CMK (cell line): ENCODE measurements at regions not wholly inside any gene's neighbourhood (a gene's known extent, or its start where the extent isn't known, plus 50 kb on each side); places are given as distances from the start of the nearest gene placed in this dataset.
"Not testable (repeated sequence)": the region's sequence is repeated elsewhere in the genome, so short reads cannot be mapped to it uniquely, and the experiment has no call there.

Source experiments
- DNase-seq: peaks from one replicate; pipeline ENCODE4 v3.0.0-alpha.2; 2010; ENCODE audit warnings: low read depth

- DNase-seq = no peak
Measured at GRCh38 chr12:83559650-83560049, 872.9 kb downstream of the TMTC2 start.

DNA sequence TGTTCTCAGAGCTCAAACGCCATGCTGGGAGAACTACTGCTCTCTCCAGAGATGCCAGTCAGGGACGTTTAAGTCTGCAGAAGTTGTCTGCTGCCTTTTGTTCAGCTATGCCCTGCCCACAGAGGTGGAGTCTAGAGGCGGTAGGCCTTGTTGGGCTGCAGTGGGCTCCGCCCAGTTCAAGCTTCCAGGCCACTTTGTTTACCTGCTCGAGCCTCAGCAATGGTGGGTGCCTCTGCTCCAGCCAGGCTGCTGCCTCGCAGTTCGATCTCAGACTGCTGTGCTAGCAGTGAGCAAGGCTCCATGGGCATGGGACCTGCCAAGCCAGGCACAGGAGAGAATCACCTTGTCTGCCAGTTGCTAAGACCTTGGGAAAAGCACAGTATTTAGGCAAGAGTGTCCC is 869.3 kb downstream of the TMTC2 start:
- DNase-seq = not testable (repeated sequence)

DNA sequence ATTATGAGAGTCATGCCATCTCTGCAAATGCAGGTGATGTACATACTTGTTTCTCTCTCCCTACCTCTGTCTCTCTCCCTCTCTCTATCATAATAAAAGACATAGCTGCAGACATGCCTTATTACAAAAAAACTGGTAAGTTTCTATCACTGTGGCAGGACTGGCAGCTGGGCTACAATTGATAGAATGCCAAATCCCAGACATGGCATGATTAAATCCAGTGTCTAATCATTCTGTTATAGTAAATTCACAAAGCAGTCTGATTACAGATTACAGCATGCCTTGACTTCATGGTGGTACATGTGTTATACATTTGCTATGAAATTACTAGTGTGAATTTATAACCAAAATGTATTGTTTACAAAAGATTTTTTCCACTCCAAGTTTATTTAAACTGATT is 854.7 kb downstream of the TMTC2 start:
- DNase-seq = no peak

- DNase-seq = no peak
Measured at GRCh38 chr12:83538361-83538965, 851.8 kb downstream of the TMTC2 start.

DNA sequence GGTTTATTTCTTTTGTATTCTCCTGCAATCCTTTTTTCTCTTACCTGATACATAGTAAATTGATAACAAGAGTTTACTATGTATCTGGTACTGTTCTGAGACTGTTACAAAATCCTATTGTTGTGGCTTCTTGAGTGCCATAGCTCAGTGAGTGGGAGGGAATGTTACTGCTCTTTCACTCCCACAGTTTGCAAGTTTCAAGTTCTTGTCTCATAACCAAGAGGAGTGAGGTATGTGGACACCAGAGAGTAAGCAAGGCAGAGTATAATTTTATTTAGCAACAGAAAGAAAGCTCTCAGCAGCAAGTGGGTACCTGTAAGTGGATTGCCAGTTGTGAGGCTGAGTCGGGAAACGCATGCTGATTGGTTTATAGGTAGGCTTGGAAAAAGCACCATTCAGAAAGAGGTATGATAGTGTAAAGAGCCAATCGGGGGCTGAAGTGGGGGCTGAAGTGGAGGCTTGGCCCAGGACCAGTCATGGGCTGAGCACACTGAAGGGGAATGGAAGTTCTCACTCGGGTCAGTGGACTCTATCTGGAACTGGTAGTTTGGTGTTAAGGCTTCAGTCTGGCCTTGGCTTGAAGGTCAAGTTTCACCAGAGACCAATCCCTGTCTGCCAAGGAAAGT is 850.8 kb downstream of the TMTC2 start:
- no peak for DNase-seq

GRCh38 chr12:83536496-83536895 is 849.8 kb downstream of the TMTC2 start:
- DNase-seq = no peak

- DNase-seq = no peak
Measured at GRCh38 chr12:83528571-83528970, 841.9 kb downstream of the TMTC2 start.

- no peak for DNase-seq
Measured at GRCh38 chr12:83527810-83528209, 841.1 kb downstream of the TMTC2 start.

GRCh38 chr12:83515306-83516026 is 828.8 kb downstream of the TMTC2 start:
- no peak for DNase-seq

DNA sequence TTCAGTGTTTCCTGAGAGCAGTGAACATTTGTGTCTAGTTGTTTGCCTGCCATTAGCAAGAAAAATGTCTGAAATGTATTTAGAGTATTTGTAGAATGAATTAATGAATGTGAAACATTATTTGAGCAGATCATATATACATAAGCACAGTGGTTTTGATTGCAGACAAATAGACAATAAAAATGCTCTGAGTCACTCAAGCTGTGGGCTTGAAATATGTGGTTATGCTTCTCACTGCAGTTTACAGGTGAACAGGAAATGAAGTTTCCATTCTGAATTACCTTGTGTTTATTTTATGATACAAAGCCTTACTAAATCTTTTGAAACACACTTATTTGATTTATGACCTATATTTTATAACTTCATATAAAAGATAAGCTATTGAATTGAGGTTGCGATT is 827.7 kb downstream of the TMTC2 start:
- no peak for DNase-seq

- no peak for DNase-seq
Measured at GRCh38 chr12:83506841-83507240, 820.1 kb downstream of the TMTC2 start.

DNA sequence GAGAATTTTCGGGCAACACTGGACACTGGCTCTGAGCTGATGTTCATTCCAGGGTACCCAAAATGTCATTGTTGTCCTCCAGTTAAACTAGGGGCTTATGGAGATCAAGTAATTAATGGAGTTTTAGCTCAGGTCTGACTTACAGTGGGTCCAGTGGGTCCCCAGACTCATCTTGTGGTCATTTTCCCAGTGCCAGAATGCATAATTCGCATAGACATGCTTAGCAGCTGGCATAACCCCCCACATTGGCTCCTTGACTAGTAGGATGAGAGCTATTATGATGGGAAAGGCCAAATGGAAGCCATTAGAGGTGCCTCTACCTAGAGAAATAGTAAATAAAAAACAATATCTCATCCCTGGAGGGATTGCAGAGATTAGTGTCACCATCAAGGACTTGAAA is 818.9 kb downstream of the TMTC2 start:
- DNase-seq = no peak

GRCh38 chr12:83499894-83500293 is 813.2 kb downstream of the TMTC2 start:
- not testable (repeated sequence) for DNase-seq

GRCh38 chr12:83477696-83478095 is 791.0 kb downstream of the TMTC2 start:
- no peak for DNase-seq

GRCh38 chr12:83476695-83477690 is 790.3 kb downstream of the TMTC2 start:
- DNase-seq = no peak

DNA sequence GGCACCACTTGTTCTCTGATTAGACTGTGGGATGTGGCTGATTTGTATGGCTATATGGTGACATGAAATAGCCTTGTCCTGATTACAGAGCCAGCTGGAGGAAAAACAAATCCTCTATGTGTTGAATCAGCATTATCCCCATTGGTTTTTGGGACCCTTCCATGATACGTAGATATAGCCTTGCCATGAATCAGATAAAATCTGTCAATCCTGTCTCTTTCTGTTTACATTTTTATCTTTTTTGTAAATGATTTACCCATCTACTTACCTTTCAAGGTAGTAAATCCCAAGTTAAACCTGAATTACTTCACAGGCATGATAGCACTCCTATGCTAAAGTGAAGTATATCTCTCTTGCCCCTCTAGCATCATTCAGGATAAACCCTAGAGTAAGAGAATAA is 789.3 kb downstream of the TMTC2 start:
- no peak for DNase-seq

- no peak for DNase-seq
Measured at GRCh38 chr12:83474369-83474768, 787.7 kb downstream of the TMTC2 start.

GRCh38 chr12:83473408-83474095 is 786.8 kb downstream of the TMTC2 start:
- DNase-seq = no peak

- DNase-seq = no peak
Measured at GRCh38 chr12:83472772-83473171, 786.1 kb downstream of the TMTC2 start.

- no peak for DNase-seq
Measured at GRCh38 chr12:83472350-83472749, 785.6 kb downstream of the TMTC2 start.

DNA sequence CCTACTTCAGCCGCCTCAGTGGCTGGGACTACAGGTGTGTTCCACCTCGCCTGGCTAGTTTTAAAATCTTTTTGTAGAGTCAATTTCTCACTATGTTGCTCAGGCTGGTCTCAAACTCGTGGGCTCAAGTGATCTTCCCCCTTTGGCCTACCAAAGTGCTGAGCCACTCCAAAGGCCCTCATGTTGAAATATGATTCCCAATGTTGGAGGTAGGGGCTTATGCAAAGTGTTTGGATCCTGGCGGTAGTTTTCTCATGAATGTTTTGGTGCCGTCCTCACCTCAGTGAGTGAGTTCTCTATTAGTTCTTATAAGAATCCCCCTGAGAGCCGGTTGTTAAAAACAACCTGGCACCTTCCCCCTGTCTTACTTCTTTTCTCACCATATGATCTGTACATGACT is 784.6 kb downstream of the TMTC2 start:
- DNase-seq = no peak

GRCh38 chr12:83470749-83471148 is 784.0 kb downstream of the TMTC2 start:
- no peak for DNase-seq
